ENCODE measurements at regions not wholly inside any gene's neighbourhood (a gene's known extent, or its start where the extent isn't known, plus 50 kb on each side); places are given as distances from the start of the nearest gene placed in this dataset.

GRCh38 chr5:73295921-73296320 is 122.9 kb downstream of the TMEM174 start:
- no peak for DNase-seq (ENCODE audit: low read depth in 3 of 3, low spot score in 2 of 3)

- no peak for DNase-seq (ENCODE audit: low read depth in 3 of 3, low spot score in 2 of 3)
Observed at GRCh38 chr5:73295447-73295846, 122.5 kb downstream of the TMEM174 start.

DNA sequence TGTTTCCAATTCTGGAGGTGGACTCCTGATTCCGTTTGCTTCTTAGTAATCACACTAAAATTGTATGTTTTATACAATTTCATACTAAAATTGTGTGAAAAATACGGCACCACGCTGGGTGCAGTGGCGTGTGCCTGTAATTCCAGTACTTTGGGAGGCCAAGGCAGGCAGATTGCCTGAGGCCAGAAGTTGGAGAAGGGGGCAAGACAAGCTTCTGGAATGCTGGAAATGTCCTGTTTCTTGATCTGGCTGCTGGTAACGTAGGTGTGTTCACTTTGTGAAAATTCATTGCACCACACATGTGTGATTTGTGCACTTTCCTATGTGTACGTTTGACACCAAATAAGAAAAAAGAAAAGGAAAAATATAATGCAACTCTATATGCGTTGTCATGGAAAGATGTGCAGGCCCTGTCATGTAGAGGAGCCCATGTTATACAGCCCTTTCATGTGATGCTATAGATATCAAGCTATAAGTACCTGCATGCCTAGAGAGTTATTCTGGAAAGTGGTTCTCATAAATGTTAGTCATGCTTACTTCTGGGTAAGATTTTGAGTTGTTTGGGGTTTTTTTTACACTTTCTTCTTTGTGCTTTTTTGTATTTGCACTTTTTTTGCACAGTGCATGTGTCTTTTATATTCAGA is 119.9 kb downstream of the TMEM174 start:
- no peak for DNase-seq (ENCODE audit: low read depth in 3 of 3, low spot score in 2 of 3)

DNA sequence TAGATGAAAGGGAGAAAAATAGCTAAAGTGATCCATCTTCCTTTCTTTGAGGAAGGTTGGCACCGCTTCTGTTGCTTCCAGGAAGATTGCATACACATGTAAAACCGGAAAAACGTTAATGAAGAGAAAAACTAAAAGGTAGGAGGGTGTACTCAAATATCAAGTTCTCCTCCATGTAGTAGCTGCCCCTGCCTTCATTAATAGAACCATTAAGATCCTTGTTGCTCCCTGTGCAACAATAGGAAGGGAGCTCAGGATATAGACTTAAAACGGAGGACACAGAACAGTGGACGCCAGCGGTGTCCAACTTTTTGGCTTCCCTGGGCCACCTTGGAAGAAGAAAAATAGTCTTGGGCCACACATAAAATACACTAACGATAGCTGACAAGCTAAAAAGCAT is 118.9 kb downstream of the TMEM174 start:
- no peak for DNase-seq (ENCODE audit: low read depth in 3 of 3, low spot score in 2 of 3)

- no peak for DNase-seq (ENCODE audit: low read depth in 3 of 3, low spot score in 2 of 3)
Observed at GRCh38 chr5:73290242-73290641, 117.2 kb downstream of the TMEM174 start.

GRCh38 chr5:73288803-73289720 is 116.1 kb downstream of the TMEM174 start:
- no peak for DNase-seq (ENCODE audit: low read depth in 3 of 3, low spot score in 2 of 3)

DNA sequence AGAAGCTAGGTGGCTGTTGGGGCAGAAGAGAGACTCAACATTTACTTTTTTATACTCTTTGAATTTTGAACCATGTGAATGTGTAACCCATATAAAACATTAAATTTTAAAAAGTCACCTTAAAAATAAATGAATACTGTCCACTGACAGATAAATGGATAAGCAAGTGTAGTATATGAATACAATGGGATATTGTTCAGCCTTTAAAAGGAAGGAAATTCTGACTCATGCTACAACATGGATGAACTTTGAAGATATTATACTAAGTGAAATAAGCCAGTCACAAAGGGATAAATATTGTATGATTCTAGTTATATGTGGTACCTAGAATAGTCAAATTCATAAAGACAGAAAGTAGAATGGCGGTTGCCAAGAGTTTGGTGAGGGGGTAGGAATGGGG is 113.9 kb downstream of the TMEM174 start:
- no peak for DNase-seq (ENCODE audit: low read depth in 3 of 3, low spot score in 2 of 3)

DNA sequence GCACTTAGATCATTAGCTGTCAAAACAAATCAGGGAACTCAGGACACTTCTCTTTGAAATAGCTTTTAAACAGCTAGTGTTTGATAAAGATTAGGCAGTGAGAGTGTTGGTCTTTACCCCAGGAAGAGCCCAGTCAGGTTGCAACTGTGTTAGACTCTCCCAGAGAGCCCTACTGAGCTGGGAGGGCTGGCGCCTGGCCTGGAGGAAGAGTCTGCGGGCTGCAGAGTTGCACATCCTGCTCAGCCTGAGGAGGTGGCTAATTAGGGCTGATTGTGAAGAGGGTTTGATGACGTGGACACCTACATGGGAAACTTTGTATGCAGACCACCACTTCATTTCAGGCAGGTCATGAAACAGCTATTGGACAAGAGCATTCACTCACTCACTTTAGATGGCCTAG is 112.0 kb downstream of the TMEM174 start:
- no peak for DNase-seq (ENCODE audit: low read depth in 3 of 3, low spot score in 2 of 3)

DNA sequence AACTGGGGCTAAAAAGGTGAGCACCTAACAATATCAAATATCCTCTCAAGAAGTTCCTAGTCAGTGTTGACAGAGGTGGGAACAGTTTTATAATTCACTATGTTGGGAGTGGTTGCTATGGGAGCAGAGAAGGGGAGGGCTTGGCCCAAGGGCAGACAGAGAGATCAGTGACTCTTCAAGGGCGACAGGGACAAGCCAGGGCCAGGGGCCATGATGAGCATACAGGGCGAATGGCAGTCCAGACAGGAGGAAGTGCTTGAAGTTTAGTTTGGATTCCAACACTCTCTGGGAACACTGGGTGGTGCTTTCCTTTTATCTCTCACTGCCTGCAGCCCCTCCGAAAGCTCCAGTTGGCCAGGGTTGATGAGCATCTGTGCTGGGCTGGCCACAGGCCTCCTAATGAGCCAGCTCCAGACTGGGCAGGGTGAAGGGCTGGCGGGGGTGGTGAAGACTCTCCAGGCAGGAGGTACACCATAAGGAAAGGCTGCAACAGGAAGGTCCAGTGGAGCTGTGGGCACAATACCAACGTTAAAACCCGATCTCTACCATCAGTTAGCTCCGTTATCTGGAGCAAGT is 111.3 kb downstream of the TMEM174 start:
- DNase-seq (ENCODE audit: low read depth in 3 of 3, low spot score in 2 of 3), result no peak

DNA sequence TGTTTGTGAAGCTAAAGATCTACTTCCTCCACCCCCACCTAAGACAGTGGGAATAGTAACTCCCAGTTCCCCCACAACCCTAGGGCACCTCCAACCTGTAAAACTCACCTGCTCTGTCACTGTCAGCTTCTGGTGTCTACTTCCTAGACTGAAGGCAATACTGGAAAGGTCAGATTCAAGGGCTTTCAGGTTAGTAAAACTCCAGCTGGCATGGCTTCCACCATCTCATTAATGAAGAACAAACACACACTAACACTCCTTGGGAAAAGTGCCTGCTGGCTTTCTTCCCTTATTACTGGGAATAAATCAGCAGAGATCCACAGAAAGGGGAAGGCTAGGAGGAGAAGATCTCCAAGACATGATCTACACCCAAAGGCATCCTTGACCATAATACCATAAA is 109.9 kb downstream of the TMEM174 start:
- no peak for DNase-seq (ENCODE audit: low read depth in 3 of 3, low spot score in 2 of 3)

GRCh38 chr5:73282383-73282782 is 109.4 kb downstream of the TMEM174 start:
- DNase-seq (ENCODE audit: low read depth in 3 of 3, low spot score in 2 of 3), result no peak

- peak in 2 of 3 donors; percentile 78 to 83 for DNase-seq (ENCODE audit: low read depth in 3 of 3, low spot score in 2 of 3)
Observed at GRCh38 chr5:73280821-73281746, 108.1 kb downstream of the TMEM174 start.

DNA sequence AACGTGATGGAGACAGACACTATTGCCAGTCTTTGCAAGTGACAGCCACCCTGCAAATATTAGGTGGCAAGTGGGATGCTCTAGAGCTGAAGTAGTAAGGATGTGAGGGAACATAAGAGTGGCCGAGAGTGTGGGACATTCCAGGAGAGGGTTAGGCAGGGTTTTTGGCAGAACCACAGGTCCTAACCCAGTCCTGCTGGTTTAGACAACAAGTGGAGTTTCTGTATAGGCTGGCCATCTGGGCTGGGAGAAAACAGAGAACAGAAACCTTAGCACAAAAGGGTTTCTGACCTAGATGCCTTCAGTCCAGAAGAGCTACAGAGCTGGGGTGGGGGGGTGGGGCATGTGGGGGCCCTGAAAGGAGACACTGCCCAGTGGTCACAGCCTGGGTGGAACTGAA is 107.4 kb downstream of the TMEM174 start:
- no peak for DNase-seq (ENCODE audit: low read depth in 3 of 3, low spot score in 2 of 3)

- no peak for DNase-seq (ENCODE audit: low read depth in 3 of 3, low spot score in 2 of 3)
Observed at GRCh38 chr5:73279805-73280204, 106.8 kb downstream of the TMEM174 start.

DNA sequence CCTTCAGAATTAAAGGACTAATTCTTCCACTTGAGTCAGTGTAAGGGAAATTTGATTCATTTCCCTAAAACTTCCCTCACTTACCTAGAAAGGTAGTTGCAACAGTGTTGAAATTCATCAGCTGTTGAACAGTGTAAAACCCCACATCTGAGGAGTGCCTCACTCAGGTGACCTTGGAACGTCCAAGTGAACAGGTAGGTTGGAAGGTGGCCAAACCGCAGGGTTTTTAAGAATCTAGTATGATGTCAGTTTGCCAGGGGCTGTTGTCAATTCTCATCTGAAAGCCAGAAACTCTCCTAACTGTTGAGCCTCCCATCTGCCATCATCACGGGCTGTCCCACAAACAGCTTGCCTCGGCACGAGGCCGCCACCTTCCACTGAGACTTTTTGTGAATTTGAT is 105.7 kb downstream of the TMEM174 start:
- no peak for DNase-seq (ENCODE audit: low read depth in 3 of 3, low spot score in 2 of 3)

- no peak for DNase-seq (ENCODE audit: low read depth in 3 of 3, low spot score in 2 of 3)
Observed at GRCh38 chr5:73274881-73275663, 102.1 kb downstream of the TMEM174 start.

- no peak for DNase-seq (ENCODE audit: low read depth in 3 of 3, low spot score in 2 of 3)
Observed at GRCh38 chr5:73274121-73274520, 101.1 kb downstream of the TMEM174 start.

DNA sequence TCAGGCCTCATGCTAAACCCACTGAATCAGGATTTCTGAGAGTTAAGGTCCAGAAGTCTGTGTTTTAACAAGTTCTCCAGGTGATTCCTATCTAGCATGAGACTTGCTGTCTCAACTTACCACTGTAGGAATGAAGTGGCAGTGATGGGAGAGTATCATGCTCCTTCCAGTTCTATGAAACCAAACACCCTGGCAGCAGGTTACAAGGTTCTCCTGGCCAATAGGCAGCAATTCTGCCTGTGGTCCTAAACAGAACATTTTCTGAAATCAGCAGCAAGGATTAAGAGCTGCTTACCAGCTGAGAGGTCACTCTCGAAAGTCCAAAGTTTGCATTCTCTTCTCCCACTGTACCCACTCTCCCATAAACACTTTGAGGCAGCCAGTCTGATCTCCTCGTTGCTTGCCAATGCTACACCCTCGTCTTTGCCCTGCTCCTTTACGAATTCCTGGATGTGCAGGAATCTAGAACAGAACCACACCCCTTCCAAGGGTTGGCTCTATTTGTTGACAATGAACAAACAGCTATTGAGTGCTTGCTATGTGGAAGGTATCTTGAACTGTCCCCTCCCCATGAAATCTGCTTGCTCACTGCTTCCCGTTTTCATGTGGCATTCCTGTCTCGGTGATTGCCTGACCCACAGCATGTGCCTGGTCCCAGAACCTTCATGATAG is 100.5 kb downstream of the TMEM174 start:
- DNase-seq (ENCODE audit: low read depth in 3 of 3, low spot score in 2 of 3), result no peak

DNA sequence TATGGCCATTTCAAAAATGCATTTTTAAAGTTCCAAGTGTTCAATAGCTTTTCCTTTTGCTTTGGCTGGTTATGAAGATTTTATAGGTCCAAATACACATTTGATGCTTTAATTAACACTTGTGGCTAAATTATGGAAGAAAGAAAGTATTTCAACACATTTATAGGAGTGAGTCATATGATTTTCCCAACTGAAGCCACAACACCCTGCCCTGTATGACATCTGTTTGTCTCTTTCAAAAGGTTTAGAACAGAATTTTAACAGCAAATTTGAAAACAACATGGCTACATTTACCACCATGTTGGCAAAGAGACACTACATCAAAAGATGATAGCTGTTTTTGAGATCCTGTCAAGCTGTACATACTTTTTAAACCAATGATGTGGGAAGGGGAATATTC is 99.4 kb downstream of the TMEM174 start:
- no peak for DNase-seq (ENCODE audit: low read depth in 3 of 3, low spot score in 2 of 3)
